Globus pallidus (tissue), 1 donor: ENCODE measurements at regions not wholly inside any gene's neighbourhood (a gene's known extent, or its start where the extent isn't known, plus 50 kb on each side); places are given as distances from the start of the nearest gene placed in this dataset.

Experiments used
- DNase-seq: peaks from one replicate; pipeline ENCODE4 v3.0.0-alpha.2; 2015; ENCODE audit warnings: low spot score

- no peak for DNase-seq
Observed at GRCh38 chr20:1712634-1713624, 55.4 kb upstream of the SIRPG start.

GRCh38 chr20:1711826-1712601 lies 54.4 kb upstream of the SIRPG start:
- no peak for DNase-seq

DNA sequence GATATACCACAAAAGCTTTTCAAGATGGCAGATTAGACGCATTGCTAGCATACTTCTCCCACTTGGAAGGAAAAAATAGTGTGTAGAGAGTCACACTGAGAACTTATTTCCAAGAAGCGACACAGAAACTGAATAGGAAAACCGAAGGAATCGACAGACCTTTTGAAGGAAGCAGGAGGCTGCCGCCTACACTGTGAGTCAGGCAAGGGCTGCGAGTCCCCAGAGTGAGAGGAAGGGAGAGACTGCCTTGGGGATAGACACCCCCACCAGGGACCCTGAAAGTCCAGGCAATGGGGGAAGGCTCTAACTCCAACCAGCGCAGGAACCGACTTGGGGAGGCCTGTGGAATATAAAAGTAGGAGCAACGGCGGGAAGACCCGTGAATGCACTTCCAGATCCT lies 53.7 kb upstream of the SIRPG start:
- no peak for DNase-seq

DNA sequence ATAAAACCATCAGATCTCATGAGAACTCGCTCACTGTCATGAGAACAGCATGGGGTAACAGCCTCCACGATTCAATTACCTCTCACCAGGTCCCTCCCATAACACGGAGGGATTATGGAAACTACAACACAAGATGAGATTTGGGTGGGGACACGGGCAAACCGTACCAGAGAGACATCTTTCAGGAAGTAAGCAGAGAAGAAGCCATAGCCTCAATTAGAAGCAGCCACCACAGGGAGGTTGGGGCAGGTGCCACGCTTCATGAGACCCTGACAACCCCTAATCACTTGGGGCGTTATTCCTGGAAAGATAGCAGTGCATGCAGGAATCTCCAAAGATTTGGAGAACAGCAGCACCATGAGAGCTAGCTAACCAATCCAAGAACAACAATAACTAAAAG lies 52.9 kb upstream of the SIRPG start:
- no peak for DNase-seq

- no peak for DNase-seq
Observed at GRCh38 chr20:1707588-1708449, 50.2 kb upstream of the SIRPG start.
